NCI-H1105 (cell line): ENCODE measurements at regions not wholly inside any gene's neighbourhood (a gene's known extent, or its start where the extent isn't known, plus 50 kb on each side); places are given as distances from the start of the nearest gene placed in this dataset.
"Not testable (repeated sequence)": the region's sequence is repeated elsewhere in the genome, so short reads cannot be mapped to it uniquely, and the experiment has no call there.

Experiments used
- DNase-seq: peaks from one replicate; lab custom pipeline; 2025; lab: John Stamatoyannopoulos, UW

GRCh38 chr14:89660625-89661233 is 243.7 kb upstream of the FOXN3 start:
- DNase-seq, result not testable (repeated sequence)

GRCh38 chr14:89660166-89660565 is 243.1 kb upstream of the FOXN3 start:
- no peak for DNase-seq

- DNase-seq, result no peak
These were observed 242.1 kb upstream of the FOXN3 start for GRCh38 chr14:89658977-89659670.

- no peak for DNase-seq
These were observed 240.0 kb upstream of the FOXN3 start for GRCh38 chr14:89657014-89657413.

- no peak for DNase-seq
These were observed 238.0 kb upstream of the FOXN3 start for GRCh38 chr14:89654998-89655397.

- DNase-seq, result no peak
These were observed 235.3 kb upstream of the FOXN3 start for GRCh38 chr14:89652352-89652751.

- DNase-seq, result no peak
These were observed 234.8 kb upstream of the FOXN3 start for GRCh38 chr14:89651805-89652204.

GRCh38 chr14:89650077-89650978 is 233.3 kb upstream of the FOXN3 start:
- no peak for DNase-seq

- no peak for DNase-seq
These were observed 232.5 kb upstream of the FOXN3 start for GRCh38 chr14:89649451-89650075.

- DNase-seq, result no peak
These were observed 231.9 kb upstream of the FOXN3 start for GRCh38 chr14:89648924-89649323.

- no peak for DNase-seq
These were observed 231.5 kb upstream of the FOXN3 start for GRCh38 chr14:89648510-89648909.

- DNase-seq, result no peak
These were observed 229.9 kb upstream of the FOXN3 start for GRCh38 chr14:89646971-89647370.

GRCh38 chr14:89644641-89645040 is 227.6 kb upstream of the FOXN3 start:
- no peak for DNase-seq

GRCh38 chr14:89641495-89642175 is 224.6 kb upstream of the FOXN3 start:
- DNase-seq, result no peak

- no peak for DNase-seq
These were observed 223.1 kb upstream of the FOXN3 start for GRCh38 chr14:89640141-89640540.

GRCh38 chr14:89639687-89640086 is 222.7 kb upstream of the FOXN3 start:
- no peak for DNase-seq

- DNase-seq, result no peak
These were observed 221.9 kb upstream of the FOXN3 start for GRCh38 chr14:89638891-89639290.

GRCh38 chr14:89637581-89637980 is 220.5 kb upstream of the FOXN3 start:
- DNase-seq, result no peak

- DNase-seq, result no peak
These were observed 218.6 kb upstream of the FOXN3 start for GRCh38 chr14:89635615-89636014.

GRCh38 chr14:89634037-89634436 is 217.0 kb upstream of the FOXN3 start:
- no peak for DNase-seq

GRCh38 chr14:89630101-89630829 is 213.2 kb upstream of the FOXN3 start:
- no peak for DNase-seq
